Lower leg skin (tissue), 4 donors: ENCODE measurements at regions not wholly inside any gene's neighbourhood (a gene's known extent, or its start where the extent isn't known, plus 50 kb on each side); places are given as distances from the start of the nearest gene placed in this dataset.

ENCODE experiments used
- DNase-seq, 2 donors: peaks; one replicate each; pipeline ENCODE4 v3.0.0-alpha.2; 2019; ENCODE audit warnings: low spot score in 2 of 2
- H3K4me3 ChIP-seq: fragments of 200-600 bp; sonication (generic); 2 replicates; pipeline ENCODE4 v1.5.1; 2017; ENCODE audit warnings: mild to moderate bottlenecking, low read depth; ENCODE audit not compliant: poor library complexity, severe bottlenecking
- POLR2A ChIP-seq, 2 donors: fragments of 450-650 bp; IDR thresholded peaks; one replicate each; pipeline ENCODE4 v1.6.1; 2016 to 2017; ENCODE audit warnings: antibody characterized with exemption in 2 of 2, mild to moderate bottlenecking in 1 of 2, moderate library complexity in 1 of 2
- WGBS, 2 donors: methylation state at CpG; one replicate each; pipeline ENCODE4 v1.1.5; 2018; 5-methylcytosine and 5-hydroxymethylcytosine counted together
- intact Hi-C: fragments of 100-400 bp; cut with DNase I; formaldehyde crosslinking; loops from one replicate; pipeline ENCODE4 v1.15.0; 2023; ENCODE audit warnings: low total_unique reads
- TF ChIP-seq, protein P1 (sequence below), 3 donors: fragments of 450-650 bp; IDR thresholded peaks; one replicate each; pipeline ENCODE4 v1.5.1; 2016; ENCODE audit warnings: antibody characterized with exemption in 3 of 3, mild to moderate bottlenecking in 3 of 3, moderate library complexity in 2 of 3

DNA sequence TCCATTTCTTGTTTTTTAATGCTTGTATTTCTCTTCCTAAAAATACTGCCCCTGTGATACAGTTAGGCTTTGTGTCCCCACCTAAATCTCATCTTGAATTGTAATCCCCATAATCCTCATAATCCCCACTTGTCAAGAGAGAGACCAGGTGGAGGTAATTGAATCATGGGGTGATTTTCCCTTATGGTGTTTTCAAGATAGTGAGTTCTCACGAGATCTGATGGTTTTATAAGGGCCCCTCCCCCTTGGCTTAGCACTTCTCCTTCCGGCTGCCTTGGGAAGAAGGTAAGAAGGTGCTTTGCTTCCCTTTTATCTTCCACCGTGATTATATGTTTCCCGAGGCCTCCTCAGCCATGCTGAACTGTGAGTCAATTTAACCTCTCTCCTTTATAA is 227.4 kb downstream of the MAN2A1 start:
- no peak for TF ChIP-seq POLR2A (IDR thresholded peaks at IDR 0.05)
- TF ChIP-seq, protein P1, sequence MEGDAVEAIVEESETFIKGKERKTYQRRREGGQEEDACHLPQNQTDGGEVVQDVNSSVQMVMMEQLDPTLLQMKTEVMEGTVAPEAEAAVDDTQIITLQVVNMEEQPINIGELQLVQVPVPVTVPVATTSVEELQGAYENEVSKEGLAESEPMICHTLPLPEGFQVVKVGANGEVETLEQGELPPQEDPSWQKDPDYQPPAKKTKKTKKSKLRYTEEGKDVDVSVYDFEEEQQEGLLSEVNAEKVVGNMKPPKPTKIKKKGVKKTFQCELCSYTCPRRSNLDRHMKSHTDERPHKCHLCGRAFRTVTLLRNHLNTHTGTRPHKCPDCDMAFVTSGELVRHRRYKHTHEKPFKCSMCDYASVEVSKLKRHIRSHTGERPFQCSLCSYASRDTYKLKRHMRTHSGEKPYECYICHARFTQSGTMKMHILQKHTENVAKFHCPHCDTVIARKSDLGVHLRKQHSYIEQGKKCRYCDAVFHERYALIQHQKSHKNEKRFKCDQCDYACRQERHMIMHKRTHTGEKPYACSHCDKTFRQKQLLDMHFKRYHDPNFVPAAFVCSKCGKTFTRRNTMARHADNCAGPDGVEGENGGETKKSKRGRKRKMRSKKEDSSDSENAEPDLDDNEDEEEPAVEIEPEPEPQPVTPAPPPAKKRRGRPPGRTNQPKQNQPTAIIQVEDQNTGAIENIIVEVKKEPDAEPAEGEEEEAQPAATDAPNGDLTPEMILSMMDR (IDR thresholded peaks at IDR 0.05): no peak
- DNase-seq: no peak
- WGBS, 2 donors: 76 to 83% methylated on average over 4 of the region's 4 CpGs
- no peak overlapping the region for H3K4me3 ChIP-seq
- intact Hi-C loops: no loop called here

DNA sequence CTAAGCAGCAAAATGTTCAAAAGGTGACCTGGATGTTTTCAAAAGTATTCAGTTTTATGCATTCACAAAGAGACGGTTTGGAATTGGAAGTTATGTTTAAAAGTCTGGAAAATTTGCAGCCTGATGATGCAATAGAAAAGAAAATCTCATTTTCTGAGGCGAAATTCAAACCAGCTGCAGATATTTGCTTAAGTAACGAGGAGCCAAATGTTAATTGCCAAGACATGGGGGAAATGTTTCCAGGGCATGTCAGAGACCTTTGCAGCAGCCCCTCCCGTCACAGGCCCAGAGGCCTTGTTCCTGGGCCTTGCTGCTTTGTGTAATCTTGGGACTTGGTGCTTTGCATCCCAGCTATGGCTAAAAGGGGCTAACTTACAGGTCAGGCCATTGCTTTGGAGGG is 228.2 kb downstream of the MAN2A1 start:
- no peak for TF ChIP-seq POLR2A (IDR thresholded peaks at IDR 0.05)
- TF ChIP-seq, protein P1 (IDR thresholded peaks at IDR 0.05): no peak
- 72 to 73% methylated on average over 4 of the region's 4 CpGs for WGBS, 2 donors
- H3K4me3 ChIP-seq: no peak overlapping the region
- DNase-seq: no peak
- intact Hi-C loops: no loop called here

DNA sequence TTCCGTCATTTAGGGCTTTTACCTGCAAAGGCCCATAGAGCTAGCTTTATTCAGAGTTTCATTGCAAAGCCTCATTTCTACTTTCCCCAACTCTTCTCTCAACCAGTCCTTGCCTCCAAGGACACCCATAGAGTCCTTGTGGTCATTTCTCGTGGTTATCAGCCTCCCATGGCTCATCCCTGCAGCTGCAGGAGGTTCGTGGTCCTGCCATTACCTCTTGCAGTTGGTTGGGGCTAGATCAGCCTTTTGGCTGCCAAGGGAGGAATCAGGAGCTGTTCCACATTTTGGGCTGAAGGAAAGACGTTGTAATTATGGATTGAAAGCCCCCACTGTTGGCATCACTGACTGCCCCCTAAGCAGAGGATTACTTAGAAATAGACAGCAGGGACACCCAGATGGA is 231.0 kb downstream of the MAN2A1 start:
- TF ChIP-seq, protein P1 (IDR thresholded peaks at IDR 0.05): no peak
- TF ChIP-seq POLR2A (IDR thresholded peaks at IDR 0.05): no peak
- no peak for DNase-seq
- intact Hi-C loops: no loop called here
- WGBS, 2 donors: 75 to 80% methylated on average over 4 of the region's 4 CpGs
- H3K4me3 ChIP-seq: no peak overlapping the region

GRCh38 chr5:109921735-109922380 is 232.1 kb downstream of the MAN2A1 start:
- intact Hi-C loops: no loop called here
- 67% methylated on average over 5 of the region's 5 CpGs for WGBS, 2 donors
- H3K4me3 ChIP-seq: no peak overlapping the region
- DNase-seq: no peak
- no peak for TF ChIP-seq POLR2A (IDR thresholded peaks at IDR 0.05)
- TF ChIP-seq, protein P1 (IDR thresholded peaks at IDR 0.05): no peak

- 50 to 64% methylated on average over 6 of the region's 6 CpGs for WGBS, 2 donors
- intact Hi-C loops: no loop called here
- H3K4me3 ChIP-seq: no peak overlapping the region
- TF ChIP-seq POLR2A (IDR thresholded peaks at IDR 0.05): no peak
- TF ChIP-seq, protein P1 (IDR thresholded peaks at IDR 0.05): no peak
- no peak for DNase-seq
Observed at GRCh38 chr5:109922381-109922995, 232.8 kb downstream of the MAN2A1 start.

DNA sequence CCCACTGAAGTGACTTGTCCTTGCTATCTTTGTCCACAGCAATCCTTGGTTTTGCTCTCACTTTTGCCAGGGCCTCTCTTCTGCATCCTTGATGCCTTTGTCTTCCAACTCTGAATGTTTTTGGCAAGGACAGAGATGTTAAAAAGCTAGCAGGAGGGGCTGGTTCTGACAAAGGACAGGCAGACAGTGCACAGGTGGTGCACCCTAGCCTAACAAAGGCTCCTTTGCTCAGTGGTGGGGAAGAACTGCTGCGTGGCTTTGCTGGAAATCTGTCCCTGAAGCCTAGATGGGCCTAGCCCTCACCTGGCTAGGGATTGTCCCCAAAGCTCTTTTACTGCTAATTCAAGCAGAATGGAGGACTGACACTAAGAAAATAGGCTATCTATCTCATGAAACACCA is 233.5 kb downstream of the MAN2A1 start:
- intact Hi-C loops: no loop called here
- 85 to 92% methylated on average over 1 of the region's 1 CpG for WGBS, 2 donors

More for the DNA sequence above, 233.5 kb downstream of the MAN2A1 start:
- DNase-seq: no peak
- no peak overlapping the region for H3K4me3 ChIP-seq
- no peak for TF ChIP-seq POLR2A (IDR thresholded peaks at IDR 0.05)
